ENCODE measurements at regions not wholly inside any gene's neighbourhood (a gene's known extent, or its start where the extent isn't known, plus 50 kb on each side); places are given as distances from the start of the nearest gene placed in this dataset.

GRCh38 chr1:234963180-234963903, 165.3 kb downstream of the TOMM20 start (continued):
- TF ChIP-seq ZNF687 (CRISPR knock-in tag; IDR thresholded peaks at IDR 0.05) = peak; percentile 88
- no peak for TF ChIP-seq TSC22D2 (CRISPR knock-in tag; IDR thresholded peaks at IDR 0.05; ENCODE audit: borderline replicate concordance)
- peak; percentile 76; the same call in 1 of the 2 replicates for TF ChIP-seq RXRA (CRISPR knock-in tag; IDR thresholded peaks at IDR 0.05)
- peak; percentile 96 for TF ChIP-seq HNF1B (CRISPR knock-in tag; IDR thresholded peaks at IDR 0.05)
- TF ChIP-seq PHF21A (CRISPR knock-in tag; IDR thresholded peaks at IDR 0.05) = peak; percentile 92
- 0 out of 2 replicates have a peak, but pooled peaks have one; percentile 37 for TF ChIP-seq ZNF710 (CRISPR knock-in tag; IDR thresholded peaks at IDR 0.05; ENCODE audit: borderline replicate concordance)
- no peak for TF ChIP-seq KLF13 (CRISPR knock-in tag; IDR thresholded peaks at IDR 0.05)
- no peak; the same call in 1 of the 2 replicates for TF ChIP-seq HBP1 (CRISPR knock-in tag; IDR thresholded peaks at IDR 0.05; ENCODE audit: low read depth)
- TF ChIP-seq MED1 (CRISPR knock-in tag; IDR thresholded peaks at IDR 0.05) = peak; percentile 99
- no peak for TF ChIP-seq ZNF556 (CRISPR knock-in tag; IDR thresholded peaks at IDR 0.05; ENCODE audit: borderline replicate concordance)
- TF ChIP-seq ZNF253 (CRISPR knock-in tag; IDR thresholded peaks at IDR 0.05; ENCODE audit: borderline replicate concordance) = no peak
- TF ChIP-seq ZNF142 (CRISPR knock-in tag; IDR thresholded peaks at IDR 0.05) = no peak
- peak; percentile 90 for TF ChIP-seq HOXA3 (CRISPR knock-in tag; IDR thresholded peaks at IDR 0.05)
